Liver (tissue), 3 donors: ENCODE measurements at regions not wholly inside any gene's neighbourhood (a gene's known extent, or its start where the extent isn't known, plus 50 kb on each side); places are given as distances from the start of the nearest gene placed in this dataset.

Experiments
- ATF3 ChIP-seq: IDR thresholded peaks from 2 replicates; pipeline ENCODE4 v1.6.1; 2016; ENCODE audit warnings: antibody characterized with exemption
- CTCF ChIP-seq: fragments of 150-350 bp; IDR thresholded peaks from 2 replicates; pipeline ENCODE4 v1.5.1; 2017; ENCODE audit warnings: improper control_type of control experiment, low read depth, low read length; ENCODE audit not compliant: missing input control
- EGR1 ChIP-seq, 2 donors: IDR thresholded peaks; 2 replicates each; pipeline ENCODE4 v1.6.1; 2016 to 2018; ENCODE audit warnings: antibody characterized with exemption in 2 of 2, low read depth in 2 of 2
- RXRA ChIP-seq, 2 donors: IDR thresholded peaks; 2 replicates each; pipeline ENCODE4 v1.6.1; 2017 to 2018; ENCODE audit warnings: antibody characterized with exemption in 2 of 2, mild to moderate bottlenecking in 1 of 2
- TAF1 ChIP-seq: conservative IDR thresholded peaks from 2 replicates; pipeline ENCODE4 v1.6.1; 2016; ENCODE audit warnings: antibody characterized with exemption, mild to moderate bottlenecking
- YY1 ChIP-seq: IDR thresholded peaks from 2 replicates; pipeline ENCODE4 v1.6.1; 2016; ENCODE audit warnings: antibody characterized with exemption, mild to moderate bottlenecking
- donor health status: healthy.
- donor health status: healthy.

- no peak for TF ChIP-seq CTCF
- TF ChIP-seq YY1, result no peak
- TF ChIP-seq EGR1 (IDR thresholded peaks at IDR 0.05; ENCODE audit: low read depth in 2 of 2), result no peak
- no peak for TF ChIP-seq RXRA (IDR thresholded peaks at IDR 0.05)
- no peak for TF ChIP-seq ATF3
- no peak for TF ChIP-seq TAF1
Measured at GRCh38 chr7:53191836-53192443, 156.5 kb downstream of the POM121L12 start.
